ENCODE measurements at regions not wholly inside any gene's neighbourhood (a gene's known extent, or its start where the extent isn't known, plus 50 kb on each side); places are given as distances from the start of the nearest gene placed in this dataset.

DNA sequence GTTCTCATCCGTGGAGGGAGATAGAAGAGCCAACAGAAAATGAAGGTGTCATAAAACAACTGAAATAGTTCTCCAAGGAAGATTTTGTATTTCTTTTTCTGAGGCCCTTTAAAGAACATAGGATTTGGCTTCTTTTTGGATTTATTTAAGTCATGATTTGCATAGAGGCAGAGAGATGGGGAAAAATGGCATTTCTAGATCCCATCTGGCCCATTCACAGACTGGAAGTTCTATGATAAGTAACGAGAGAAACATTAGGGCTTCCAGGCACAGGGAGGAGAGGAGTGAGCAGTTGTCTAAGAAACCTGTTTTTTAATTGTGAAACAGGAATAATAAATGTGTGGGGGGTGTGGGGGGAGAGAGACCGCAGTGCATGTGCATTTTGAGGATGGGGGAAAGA is 285.8 kb upstream of the LMCD1 start:
- Mint-ChIP-seq H3K27ac (no peak overlapping the region), H3K4me3 (no peak overlapping the region), H3K36me3 (ENCODE audit: low read depth) (no peaks in the 10 kb centered on the region), H3K9me3 (no peaks in the 10 kb centered on the region), H3K27me3 (ENCODE audit: low read depth) (no peaks in the 10 kb centered on the region), H3K4me1 (ENCODE audit: low read depth) (no peaks in the 10 kb centered on the region)
- DNase-seq (ENCODE audit: low spot score): no peak

DNA sequence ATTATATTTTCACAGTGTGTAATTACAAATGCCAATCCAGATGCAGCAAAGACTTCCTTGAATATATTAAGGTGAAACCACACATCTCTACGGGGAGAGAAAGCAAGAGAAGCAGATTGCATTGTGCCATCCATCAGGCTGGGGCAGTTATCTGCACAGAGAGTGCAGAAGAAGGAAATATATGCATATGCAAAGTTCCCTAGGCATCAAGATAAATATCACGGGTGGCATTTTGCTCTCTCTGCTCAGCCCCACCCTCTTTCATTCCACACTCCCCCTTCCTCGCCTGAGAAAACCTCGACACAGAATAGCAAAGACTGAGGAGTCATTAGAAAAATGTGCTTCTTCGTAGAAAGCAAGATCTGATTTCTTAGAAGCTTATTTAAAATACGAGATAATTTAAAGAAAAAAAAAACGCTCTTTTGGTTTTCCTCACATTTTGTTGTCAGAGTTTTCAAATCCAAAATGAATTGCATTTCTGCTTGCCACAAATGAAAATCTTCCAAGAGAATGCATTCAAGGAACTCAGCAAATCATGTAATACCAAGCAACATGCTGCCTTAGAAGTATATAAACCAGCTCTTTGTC is 283.2 kb upstream of the LMCD1 start:
- no peak for DNase-seq (ENCODE audit: low spot score)

DNA sequence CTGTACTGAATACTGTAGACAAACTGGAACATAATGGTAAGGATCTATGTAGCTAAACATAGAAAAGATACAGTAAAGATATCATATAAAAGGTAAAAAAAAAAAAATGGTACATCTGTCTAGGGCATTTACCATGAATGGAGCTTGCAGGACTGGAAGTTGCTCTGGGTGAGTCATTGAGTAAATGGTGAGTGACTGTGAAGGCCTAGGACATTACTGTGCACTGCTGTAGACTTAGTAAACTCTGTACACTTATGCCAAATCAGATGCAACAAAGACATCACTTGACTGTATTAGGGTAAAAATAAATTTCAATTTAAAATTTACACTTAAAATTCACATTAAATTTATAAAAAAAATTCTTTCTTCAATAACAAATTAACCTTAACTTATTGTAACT is 281.3 kb upstream of the LMCD1 start:
- DNase-seq (ENCODE audit: low spot score): no peak
- Mint-ChIP-seq H3K4me3 (no peak overlapping the region), H3K36me3 (ENCODE audit: low read depth) (no peaks in the 10 kb centered on the region), H3K27me3 (ENCODE audit: low read depth) (no peaks in the 10 kb centered on the region), H3K27ac (no peak overlapping the region), H3K9me3 (no peaks in the 10 kb centered on the region), H3K4me1 (ENCODE audit: low read depth) (no peaks in the 10 kb centered on the region)

More for the DNA sequence above, 283.2 kb upstream of the LMCD1 start:
- Mint-ChIP-seq H3K36me3 (ENCODE audit: low read depth) (no peaks in the 10 kb centered on the region), H3K9me3 (no peaks in the 10 kb centered on the region), H3K4me1 (ENCODE audit: low read depth) (no peaks in the 10 kb centered on the region), H3K27me3 (ENCODE audit: low read depth) (no peaks in the 10 kb centered on the region), H3K4me3 (no peak overlapping the region), H3K27ac (no peak overlapping the region)

DNA sequence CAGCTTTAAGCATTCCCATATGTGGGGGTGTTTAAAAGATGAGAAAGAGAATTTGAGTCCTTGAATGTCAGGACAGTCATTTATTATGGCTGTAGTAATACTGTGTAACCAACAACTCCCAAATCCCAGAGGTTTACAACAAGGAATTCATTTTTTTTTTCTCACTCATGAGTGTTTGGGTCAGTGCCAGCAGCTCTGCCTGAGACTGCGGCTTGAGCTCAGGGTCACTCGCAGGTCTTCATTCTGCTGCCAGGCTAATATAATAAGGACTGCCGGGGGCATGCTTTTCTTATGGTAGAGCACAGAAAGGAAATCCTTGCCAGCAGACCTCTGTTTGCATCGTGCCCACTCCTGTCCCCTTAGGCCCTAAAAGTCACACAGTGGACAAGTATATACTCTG is 277.9 kb upstream of the LMCD1 start:
- Mint-ChIP-seq H3K27ac (no peak overlapping the region), H3K4me1 (ENCODE audit: low read depth) (no peaks in the 10 kb centered on the region), H3K9me3 (no peaks in the 10 kb centered on the region), H3K4me3 (no peak overlapping the region), H3K36me3 (ENCODE audit: low read depth) (no peaks in the 10 kb centered on the region), H3K27me3 (ENCODE audit: low read depth) (no peaks in the 10 kb centered on the region)
- no peak for DNase-seq (ENCODE audit: low spot score)

- H3K27ac Mint-ChIP-seq: no peak overlapping the region
Observed at GRCh38 chr3:8224941-8225340, 276.7 kb upstream of the LMCD1 start.

DNA sequence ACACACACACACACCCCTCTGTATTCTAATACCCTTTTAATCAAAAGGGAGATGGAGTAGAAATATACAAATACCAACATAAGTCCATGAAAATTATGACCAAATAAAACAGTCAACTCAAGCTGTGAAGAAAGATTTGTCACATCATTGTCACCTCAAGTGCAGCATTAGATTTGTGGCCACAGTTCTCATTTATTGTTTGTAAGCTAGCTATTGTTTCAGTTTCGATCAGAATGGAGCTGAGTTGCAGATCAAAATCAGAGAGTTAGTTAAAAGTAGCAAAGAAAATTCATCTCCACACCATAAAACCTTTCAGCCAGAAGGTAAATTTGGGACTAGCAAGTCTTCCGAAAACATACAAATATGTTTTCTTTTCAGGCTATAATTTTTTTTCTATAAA is 267.7 kb upstream of the LMCD1 start:
- Mint-ChIP-seq H3K4me3 (no peak overlapping the region), H3K4me1 (ENCODE audit: low read depth) (no peaks in the 10 kb centered on the region), H3K27ac (no peak overlapping the region), H3K36me3 (ENCODE audit: low read depth) (no peaks in the 10 kb centered on the region), H3K27me3 (ENCODE audit: low read depth) (no peaks in the 10 kb centered on the region), H3K9me3 (no peaks in the 10 kb centered on the region)
- DNase-seq (ENCODE audit: low spot score): no peak

More at GRCh38 chr3:8224941-8225340, 276.7 kb upstream of the LMCD1 start:
- DNase-seq (ENCODE audit: low spot score): no peak
- Mint-ChIP-seq H3K9me3 (no peaks in the 10 kb centered on the region), H3K36me3 (ENCODE audit: low read depth) (no peaks in the 10 kb centered on the region), H3K4me3 (no peak overlapping the region), H3K27me3 (ENCODE audit: low read depth) (no peaks in the 10 kb centered on the region), H3K4me1 (ENCODE audit: low read depth) (no peaks in the 10 kb centered on the region)

DNA sequence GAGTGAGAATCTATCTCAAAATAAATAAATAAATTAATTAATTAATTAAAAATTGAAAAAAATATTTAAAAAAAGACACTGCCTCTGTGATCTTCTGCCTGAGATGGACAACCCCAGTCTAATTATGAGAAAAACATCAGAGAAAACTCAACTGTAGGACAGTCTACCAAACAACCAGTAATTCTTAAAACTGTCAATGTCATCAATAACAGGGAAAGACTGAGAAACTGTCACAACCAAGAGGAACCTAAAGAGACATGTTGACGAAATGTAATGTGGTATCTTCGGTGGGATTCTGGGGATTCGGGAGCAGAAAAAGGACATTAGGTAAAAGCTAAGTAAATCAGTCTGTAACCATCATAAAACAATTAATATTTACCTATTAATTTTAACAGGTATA is 265.4 kb upstream of the LMCD1 start:
- no peaks in the 10 kb centered on the region for H3K36me3 Mint-ChIP-seq (ENCODE audit: low read depth)
- no peaks in the 10 kb centered on the region for H3K4me1 Mint-ChIP-seq (ENCODE audit: low read depth)
- DNase-seq (ENCODE audit: low spot score): no peak
- H3K4me3 Mint-ChIP-seq: no peak overlapping the region
- no peaks in the 10 kb centered on the region for H3K9me3 Mint-ChIP-seq
- no peaks in the 10 kb centered on the region for H3K27me3 Mint-ChIP-seq (ENCODE audit: low read depth)
- H3K27ac Mint-ChIP-seq: no peak overlapping the region

- Mint-ChIP-seq H3K36me3 (ENCODE audit: low read depth) (no peaks in the 10 kb centered on the region), H3K27ac (no peak overlapping the region), H3K4me3 (no peak overlapping the region), H3K4me1 (ENCODE audit: low read depth) (no peaks in the 10 kb centered on the region), H3K27me3 (ENCODE audit: low read depth) (no peaks in the 10 kb centered on the region), H3K9me3 (no peaks in the 10 kb centered on the region)
- no peak for DNase-seq (ENCODE audit: low spot score)
Observed at GRCh38 chr3:8237893-8238292, 263.7 kb upstream of the LMCD1 start.

GRCh38 chr3:8238432-8238831 is 263.2 kb upstream of the LMCD1 start:
- Mint-ChIP-seq H3K27me3 (ENCODE audit: low read depth) (no peaks in the 10 kb centered on the region), H3K4me1 (ENCODE audit: low read depth) (no peaks in the 10 kb centered on the region), H3K9me3 (no peaks in the 10 kb centered on the region), H3K27ac (no peak overlapping the region), H3K4me3 (no peak overlapping the region), H3K36me3 (ENCODE audit: low read depth) (no peaks in the 10 kb centered on the region)
- DNase-seq (ENCODE audit: low spot score): no peak

DNA sequence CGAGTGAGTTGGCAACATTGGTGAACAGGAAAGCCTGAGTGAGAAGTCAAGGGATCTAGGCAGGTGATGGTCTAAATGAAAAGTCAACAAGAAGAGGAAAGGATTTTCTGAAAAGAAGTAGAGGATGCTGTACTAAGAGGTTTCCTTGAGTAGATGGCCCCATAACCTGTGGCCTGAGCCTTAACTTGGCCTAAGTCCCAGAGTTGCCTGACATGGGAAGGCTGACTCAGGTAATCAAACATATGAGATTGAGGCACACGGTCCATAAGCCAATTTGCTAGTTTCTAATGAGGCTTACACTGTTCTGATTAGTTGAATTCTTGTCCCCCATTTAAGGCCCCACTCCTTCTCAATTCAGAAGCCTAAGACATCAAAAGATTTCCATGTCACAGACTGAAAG is 262.5 kb upstream of the LMCD1 start:
- Mint-ChIP-seq H3K36me3 (ENCODE audit: low read depth) (no peaks in the 10 kb centered on the region), H3K4me3 (no peak overlapping the region)

DNA sequence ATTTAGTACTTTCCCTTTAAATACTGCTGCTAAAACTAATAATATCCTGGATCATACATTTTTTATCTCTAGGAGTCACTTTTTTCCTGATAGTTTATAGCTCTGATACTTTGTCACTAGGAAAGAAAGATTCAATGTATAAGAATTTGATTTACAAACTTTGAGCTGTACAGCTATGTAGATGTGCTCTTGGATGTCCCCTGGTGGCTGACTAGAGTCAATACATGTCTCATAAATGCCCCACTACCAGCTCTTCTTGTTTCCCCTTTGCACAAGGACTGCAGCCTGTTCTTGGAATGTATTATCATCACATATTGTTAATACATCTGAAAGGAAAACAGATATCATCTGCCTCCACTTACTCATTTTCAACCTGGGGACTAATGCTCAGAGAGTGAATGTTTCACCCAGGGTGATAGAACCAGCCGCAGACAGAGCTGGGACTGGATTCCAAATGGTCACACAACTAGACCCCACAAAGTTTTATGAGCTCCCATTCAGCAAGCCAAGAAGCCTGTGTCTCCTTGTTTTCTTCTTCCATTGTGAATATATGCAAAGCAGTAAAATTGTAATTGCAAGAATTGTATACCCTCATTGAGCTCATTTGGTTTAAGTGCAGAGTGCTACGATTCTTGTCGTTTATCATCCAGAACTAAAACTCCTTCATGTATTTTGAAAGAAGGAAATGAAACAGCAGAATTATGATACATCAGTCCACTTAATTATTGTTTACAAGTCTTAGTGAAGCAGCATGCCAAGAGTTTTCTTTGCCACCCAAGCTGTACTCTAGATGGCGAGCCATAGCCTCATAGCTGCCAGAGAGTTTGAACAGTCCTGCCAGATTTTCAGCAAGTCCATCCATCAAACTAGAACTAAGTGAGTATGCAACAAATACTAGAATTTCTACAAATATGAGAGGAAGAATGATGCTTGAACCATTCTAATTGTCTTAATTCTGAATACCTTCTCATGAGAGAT is 261.6 kb upstream of the LMCD1 start:
- DNase-seq (ENCODE audit: low spot score): no peak
- no peak overlapping the region for H3K4me3 Mint-ChIP-seq

More for the DNA sequence above, 262.5 kb upstream of the LMCD1 start:
- Mint-ChIP-seq H3K27ac (no peak overlapping the region), H3K9me3 (no peaks in the 10 kb centered on the region), H3K4me1 (ENCODE audit: low read depth) (no peaks in the 10 kb centered on the region), H3K27me3 (ENCODE audit: low read depth) (no peaks in the 10 kb centered on the region)
- DNase-seq (ENCODE audit: low spot score): no peak

DNA sequence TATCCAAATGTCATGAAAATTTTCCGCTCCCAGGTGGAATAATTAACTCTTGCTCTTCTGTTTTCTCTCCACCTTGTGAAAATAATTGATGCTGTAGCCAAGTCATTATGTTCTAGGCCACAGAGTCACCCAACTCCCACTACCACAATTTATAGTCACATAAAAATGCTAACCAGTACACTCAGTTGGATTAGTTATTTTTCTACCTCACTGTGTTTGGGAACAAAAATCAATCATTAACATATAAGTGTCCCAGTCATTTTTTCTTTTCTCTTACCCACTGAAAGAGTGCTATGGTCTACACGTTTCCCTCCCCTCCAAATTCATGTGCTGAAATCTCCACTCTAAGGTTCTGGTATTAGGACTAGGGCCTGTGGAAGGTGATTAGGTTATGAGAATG is 255.6 kb upstream of the LMCD1 start:
- H3K9me3 Mint-ChIP-seq: no peaks in the 10 kb centered on the region
- no peak for DNase-seq (ENCODE audit: low spot score)
- no peaks in the 10 kb centered on the region for H3K27me3 Mint-ChIP-seq (ENCODE audit: low read depth)
- no peaks in the 10 kb centered on the region for H3K36me3 Mint-ChIP-seq (ENCODE audit: low read depth)
- no peak overlapping the region for H3K4me3 Mint-ChIP-seq
- H3K27ac Mint-ChIP-seq: no peak overlapping the region
- no peaks in the 10 kb centered on the region for H3K4me1 Mint-ChIP-seq (ENCODE audit: low read depth)

More for the DNA sequence above, 261.6 kb upstream of the LMCD1 start:
- H3K4me1 Mint-ChIP-seq (ENCODE audit: low read depth): no peaks in the 10 kb centered on the region
- H3K36me3 Mint-ChIP-seq (ENCODE audit: low read depth): no peaks in the 10 kb centered on the region
- H3K27ac Mint-ChIP-seq: no peak overlapping the region
- no peaks in the 10 kb centered on the region for H3K27me3 Mint-ChIP-seq (ENCODE audit: low read depth)
- no peaks in the 10 kb centered on the region for H3K9me3 Mint-ChIP-seq

GRCh38 chr3:8253201-8253600 is 248.4 kb upstream of the LMCD1 start:
- DNase-seq (ENCODE audit: low spot score): no peak
- Mint-ChIP-seq H3K9me3 (no peaks in the 10 kb centered on the region), H3K4me3 (no peak overlapping the region), H3K27ac (no peak overlapping the region), H3K36me3 (ENCODE audit: low read depth) (no peaks in the 10 kb centered on the region), H3K4me1 (ENCODE audit: low read depth) (no peaks in the 10 kb centered on the region), H3K27me3 (ENCODE audit: low read depth) (no peaks in the 10 kb centered on the region)

DNA sequence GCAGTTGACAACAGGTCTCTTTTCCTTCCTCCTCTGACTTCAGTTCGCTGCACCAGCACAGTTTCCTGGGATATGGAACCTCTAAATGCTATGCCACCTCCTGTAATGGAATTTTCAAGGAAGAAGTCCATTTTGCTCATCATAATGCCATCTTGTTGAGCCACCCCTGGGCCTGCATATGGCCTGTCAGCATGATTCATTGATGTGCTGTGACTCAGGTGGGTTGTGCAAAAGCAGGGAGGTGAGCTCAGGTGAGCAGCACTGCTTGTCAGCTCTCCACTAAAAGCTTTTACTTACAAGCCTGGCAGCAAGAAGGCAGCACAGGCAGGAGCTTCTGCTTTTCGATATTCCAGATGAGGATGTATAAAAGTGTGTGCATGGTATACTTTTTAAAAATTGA is 247.1 kb upstream of the LMCD1 start:
- Mint-ChIP-seq H3K9me3 (no peaks in the 10 kb centered on the region), H3K4me1 (ENCODE audit: low read depth) (no peaks in the 10 kb centered on the region), H3K27ac (no peak overlapping the region), H3K4me3 (no peak overlapping the region), H3K36me3 (ENCODE audit: low read depth) (no peaks in the 10 kb centered on the region), H3K27me3 (ENCODE audit: low read depth) (no peaks in the 10 kb centered on the region)
- DNase-seq (ENCODE audit: low spot score): no peak
